Upper lobe of left lung (tissue), 6 donors: ENCODE measurements at regions not wholly inside any gene's neighbourhood (a gene's known extent, or its start where the extent isn't known, plus 50 kb on each side); places are given as distances from the start of the nearest gene placed in this dataset.
A peak's percentile ranks its signal among the peaks of the same experiment; 100 is the strongest.

ENCODE experiments used
- ATAC-seq, 2 donors: fragments of 200-7000 bp; cut with Tn5 transposase; one replicate each; pipeline ENCODE4 v1.9.1; 2022; ENCODE audit warnings: mild to moderate bottlenecking in 2 of 2, moderate library complexity in 2 of 2; ENCODE audit not compliant: low FRiP score in 2 of 2
- DNase-seq, 2 donors: peaks; one replicate each; pipeline ENCODE4 v3.0.0-alpha.2; 2019 to 2020
- H3K27ac ChIP-seq, 4 donors: fragments of 200-600 bp; sonication (generic); one replicate each; pipeline ENCODE4 v1.5.1; 2016 to 2019
- H3K27me3 ChIP-seq, 4 donors: fragments of 200-600 bp; sonication (generic); one replicate each; pipeline ENCODE4 v1.5.1; 2017 to 2019
- H3K36me3 ChIP-seq, 4 donors: fragments of 200-600 bp; sonication (generic); one replicate each; pipeline ENCODE4 v1.5.1; 2016 to 2019
- H3K4me1 ChIP-seq, 4 donors: fragments of 200-600 bp; sonication (generic); one replicate each; pipeline ENCODE4 v1.5.1; 2018 to 2019
- H3K4me3 ChIP-seq, 4 donors: fragments of 200-600 bp; sonication (generic); one replicate each; pipeline ENCODE4 v1.5.1; 2017 to 2019; ENCODE audit warnings: mild to moderate bottlenecking in 2 of 4, moderate library complexity in 1 of 4
- H3K9me3 ChIP-seq, 4 donors: fragments of 200-600 bp; sonication (generic); one replicate each; pipeline ENCODE4 v1.5.1; 2018 to 2019
- CTCF ChIP-seq, 6 experiments: fragments of 450-650 bp in 4 of 6; fragments of 200-600 bp in 2 of 6; sonication (generic) in 2 of 6; IDR thresholded peaks; one replicate each; pipeline ENCODE4 v1.5.1; 2016 to 2019; ENCODE audit warnings: antibody characterized with exemption in 6 of 6
- EP300 ChIP-seq, 4 donors: sonication (generic); formaldehyde crosslinking; IDR thresholded peaks; one replicate each; pipeline ENCODE4 v1.5.1; 2017; ENCODE audit warnings: antibody characterized with exemption in 4 of 4, control low read depth in 2 of 4
- POLR2A ChIP-seq, 4 donors: fragments of 450-650 bp; IDR thresholded peaks; one replicate each; pipeline ENCODE4 v1.5.1; 2016 to 2017; ENCODE audit warnings: antibody characterized with exemption in 4 of 4, mild to moderate bottlenecking in 2 of 4
- POLR2AphosphoS5 ChIP-seq, 2 donors: sonication (generic); formaldehyde crosslinking; IDR thresholded peaks; one replicate each; pipeline ENCODE4 v1.5.1; 2017; ENCODE audit warnings: antibody characterized with exemption in 2 of 2
- WGBS, 2 donors: methylation state at CpG; one replicate each; pipeline ENCODE4 v1.1.5; 2017 to 2018; 5-methylcytosine and 5-hydroxymethylcytosine counted together
- donor health status: DM: no; HTN: no; CAD: no; lungs with moderate emphysema.
- donor health status: DM: no; HTN: yes; CAD: no; lungs with severe emphysema.

DNA sequence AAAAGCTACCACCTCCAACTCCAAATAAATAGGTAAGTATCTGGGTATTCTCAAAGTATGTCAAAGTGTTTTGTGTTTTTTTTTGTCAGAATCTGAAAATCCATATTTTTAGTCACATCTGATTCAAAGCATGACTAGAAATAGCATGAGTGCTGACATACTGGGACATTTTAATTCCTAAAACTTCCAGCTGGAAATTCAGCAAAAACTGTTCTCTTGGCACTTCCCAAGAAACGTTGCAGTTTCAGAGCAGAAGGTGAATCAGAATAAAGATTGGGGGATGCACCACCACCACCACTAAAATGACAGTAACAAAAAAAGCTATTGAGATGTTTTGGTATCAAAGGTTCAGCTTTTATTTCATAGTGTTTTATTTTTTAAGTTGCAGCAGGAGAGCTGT is 724.6 kb upstream of the CELF2 start:
- no peak for TF ChIP-seq EP300 (IDR thresholded peaks at IDR 0.05)
- TF ChIP-seq POLR2A (IDR thresholded peaks at IDR 0.05), result no peak
- TF ChIP-seq CTCF (IDR thresholded peaks at IDR 0.05), result no peak
- no peak overlapping the region for H3K27ac ChIP-seq
- no peaks in the 10 kb centered on the region for H3K27me3 ChIP-seq
- WGBS, 2 donors, result 35 to 40% methylated on average over 1 of the region's 1 CpG
- no peak for DNase-seq
- no peaks in the 10 kb centered on the region for H3K36me3 ChIP-seq
- no peaks in the 10 kb centered on the region for H3K4me1 ChIP-seq
- H3K4me3 ChIP-seq, result no peak overlapping the region
- no peaks in the 10 kb centered on the region for H3K9me3 ChIP-seq
- no peak for ATAC-seq

DNA sequence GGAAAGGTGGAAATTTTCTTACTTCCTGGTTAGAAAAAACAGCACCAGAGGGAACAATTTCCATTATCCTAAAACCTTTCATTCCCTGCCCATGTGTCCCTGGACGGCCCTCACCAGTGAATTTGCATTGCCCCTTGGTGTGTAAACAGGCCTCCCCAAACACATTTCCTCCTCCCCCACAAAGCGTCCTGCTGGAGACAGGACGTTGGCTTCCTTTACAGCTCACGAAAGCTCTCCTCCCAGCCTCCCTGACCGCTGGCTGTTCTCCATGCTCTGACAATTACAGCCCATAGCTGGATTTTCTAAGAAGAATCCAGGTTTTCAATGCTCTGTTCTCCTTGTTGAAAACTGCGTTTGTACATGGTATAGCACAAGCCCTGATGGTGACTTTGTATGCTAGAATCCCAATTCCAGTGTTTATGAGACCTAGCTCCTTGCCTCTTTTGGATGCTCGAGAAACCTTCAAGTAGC is 724.2 kb upstream of the CELF2 start:
- no peak for DNase-seq
- Histone ChIP-seq H3K27me3 (no peaks in the 10 kb centered on the region), H3K36me3 (no peaks in the 10 kb centered on the region), H3K9me3 (no peaks in the 10 kb centered on the region), H3K4me3 (no peak overlapping the region), H3K4me1 (no peaks in the 10 kb centered on the region), H3K27ac (no peak overlapping the region)
- ATAC-seq, result no peak
- WGBS, 2 donors, result 22 to 35% methylated on average over 7 of the region's 7 CpGs
- no peak for TF ChIP-seq POLR2AphosphoS5 (IDR thresholded peaks at IDR 0.05)
- no peak for TF ChIP-seq CTCF (IDR thresholded peaks at IDR 0.05)
- no peak for TF ChIP-seq POLR2A (IDR thresholded peaks at IDR 0.05)
- TF ChIP-seq EP300 (IDR thresholded peaks at IDR 0.05), result no peak

GRCh38 chr10:10294184-10294880 is 723.3 kb upstream of the CELF2 start:
- H3K36me3 ChIP-seq, result no peaks in the 10 kb centered on the region
- no peaks in the 10 kb centered on the region for H3K4me1 ChIP-seq
- H3K27me3 ChIP-seq, result no peaks in the 10 kb centered on the region
- WGBS, 2 donors, result 77 to 85% methylated on average over 9 of the region's 9 CpGs
- ATAC-seq, result peak in 1 of 2 donors; percentile 63
- no peak overlapping the region for H3K27ac ChIP-seq
- DNase-seq, result no peak
- no peak for TF ChIP-seq EP300 (IDR thresholded peaks at IDR 0.05)
- no peak overlapping the region for H3K4me3 ChIP-seq
- H3K9me3 ChIP-seq, result no peaks in the 10 kb centered on the region

- H3K36me3 ChIP-seq, result no peaks in the 10 kb centered on the region
- DNase-seq (peak in 1 of 2 donors; percentile 41), ATAC-seq (peak in 1 of 2 donors; percentile 49)
- no peak overlapping the region for H3K4me3 ChIP-seq
- WGBS, 2 donors, result 84 to 90% methylated on average over 25 to 28 of the region's 29 CpGs
- H3K27me3 ChIP-seq, result no peaks in the 10 kb centered on the region
- no peaks in the 10 kb centered on the region for H3K9me3 ChIP-seq
- no peak overlapping the region for H3K27ac ChIP-seq
- H3K4me1 ChIP-seq, result no peaks in the 10 kb centered on the region
- no peak for TF ChIP-seq POLR2A (IDR thresholded peaks at IDR 0.05)
- no peak for TF ChIP-seq EP300 (IDR thresholded peaks at IDR 0.05)
- TF ChIP-seq CTCF (IDR thresholded peaks at IDR 0.05), result no peak
- no peak for TF ChIP-seq POLR2AphosphoS5 (IDR thresholded peaks at IDR 0.05)
Measured at GRCh38 chr10:10294881-10295529, 722.7 kb upstream of the CELF2 start.

GRCh38 chr10:10295537-10295936 is 722.1 kb upstream of the CELF2 start:
- Histone ChIP-seq H3K27ac (no peak overlapping the region), H3K4me1 (no peaks in the 10 kb centered on the region), H3K9me3 (no peaks in the 10 kb centered on the region), H3K36me3 (no peaks in the 10 kb centered on the region), H3K27me3 (no peaks in the 10 kb centered on the region), H3K4me3 (no peak overlapping the region)
- no peak for DNase-seq
- TF ChIP-seq POLR2AphosphoS5 (IDR thresholded peaks at IDR 0.05), result no peak
- no peak for TF ChIP-seq POLR2A (IDR thresholded peaks at IDR 0.05)
- TF ChIP-seq EP300 (IDR thresholded peaks at IDR 0.05), result no peak
- no peak for TF ChIP-seq CTCF (IDR thresholded peaks at IDR 0.05)
- WGBS, 2 donors, result 72% methylated on average over 10 of the region's 10 CpGs
- ATAC-seq, result no peak
